Activated naive CD8-positive, alpha-beta T cell treated with anti-CD3 and anti-CD28 coated beads, Interleukin-2, amount 10 ng/mL, durations not matched to agents 7 days and 5 days (primary cell): ENCODE measurements at regions not wholly inside any gene's neighbourhood (a gene's known extent, or its start where the extent isn't known, plus 50 kb on each side); places are given as distances from the start of the nearest gene placed in this dataset.

ENCODE experiments used
- ATAC-seq: fragments of 150-1000 bp; cut with Tn5 transposase; one replicate; pipeline ENCODE4 v1.10.0; 2021; ENCODE audit warnings: low read depth, moderate library complexity
- POLR2A ChIA-PET: fragments of 350-600 bp; sonication (Branson Sonifier 250); formaldehyde crosslinking; loops from one replicate; lab custom pipeline; 2021; ENCODE audit warnings: antibody characterized with exemption; lab: Charles Lee
- DNase-seq: peaks from one replicate; pipeline ENCODE4 v3.0.0; 2021
- H3K27ac Mint-ChIP-seq: one replicate; pipeline ENCODE4 v1.8.0; 2022; ENCODE audit warnings: mild to moderate bottlenecking, mixed read lengths
- H3K27me3 Mint-ChIP-seq: one replicate; pipeline ENCODE4 v1.8.0; 2022; ENCODE audit warnings: mild to moderate bottlenecking, moderate library complexity, mixed read lengths
- H3K36me3 Mint-ChIP-seq: one replicate; pipeline ENCODE4 v1.8.0; 2021; ENCODE audit warnings: mild to moderate bottlenecking, mixed read lengths
- H3K4me1 Mint-ChIP-seq: one replicate; pipeline ENCODE4 v1.8.0; 2021; ENCODE audit warnings: mixed read lengths
- H3K4me3 Mint-ChIP-seq: one replicate; pipeline ENCODE4 v1.8.0; 2022; ENCODE audit warnings: mild to moderate bottlenecking, moderate library complexity, mixed read lengths
- H3K9me3 Mint-ChIP-seq: one replicate; pipeline ENCODE4 v1.8.0; 2021; ENCODE audit warnings: mixed read lengths

- no peaks in the 10 kb centered on the region for H3K27me3 Mint-ChIP-seq
- no peak overlapping the region for H3K27ac Mint-ChIP-seq
- ATAC-seq (no peak), DNase-seq (no peak)
- POLR2A ChIA-PET, result no interaction called here
- H3K4me3 Mint-ChIP-seq, result no peak overlapping the region
- no peaks in the 10 kb centered on the region for H3K36me3 Mint-ChIP-seq
- no peaks in the 10 kb centered on the region for H3K4me1 Mint-ChIP-seq
- H3K9me3 Mint-ChIP-seq, result no peaks in the 10 kb centered on the region
Measured at GRCh38 chr2:18117592-18117991, 239.1 kb downstream of the KCNS3 start.

GRCh38 chr2:18110222-18110621, 231.8 kb downstream of the KCNS3 start:
- Mint-ChIP-seq H3K36me3 (no peaks in the 10 kb centered on the region), H3K9me3 (no peaks in the 10 kb centered on the region), H3K27me3 (peaks cover 2% of the 10 kb centered on the region), H3K4me1 (no peaks in the 10 kb centered on the region), H3K4me3 (no peak overlapping the region), H3K27ac (no peak overlapping the region)
- DNase-seq, result no peak
- no peak for ATAC-seq
- POLR2A ChIA-PET, result no interaction called here

- Mint-ChIP-seq H3K4me1 (no peaks in the 10 kb centered on the region), H3K27me3 (peaks cover 2% of the 10 kb centered on the region), H3K36me3 (no peaks in the 10 kb centered on the region), H3K4me3 (no peak overlapping the region), H3K9me3 (no peaks in the 10 kb centered on the region), H3K27ac (no peak overlapping the region)
- DNase-seq, result no peak
- POLR2A ChIA-PET, result no interaction called here
- no peak for ATAC-seq
Measured at GRCh38 chr2:18106841-18107240, 228.4 kb downstream of the KCNS3 start.

- ATAC-seq, result no peak
- Mint-ChIP-seq H3K27me3 (peaks cover 2% of the 10 kb centered on the region), H3K27ac (no peak overlapping the region), H3K4me3 (no peak overlapping the region), H3K36me3 (no peaks in the 10 kb centered on the region), H3K9me3 (no peaks in the 10 kb centered on the region), H3K4me1 (no peaks in the 10 kb centered on the region)
- POLR2A ChIA-PET, result no interaction called here
- DNase-seq, result no peak
Measured at GRCh38 chr2:18105929-18106328, 227.5 kb downstream of the KCNS3 start.

- Mint-ChIP-seq H3K4me1 (no peaks in the 10 kb centered on the region), H3K4me3 (no peak overlapping the region), H3K36me3 (no peaks in the 10 kb centered on the region), H3K27ac (no peak overlapping the region), H3K9me3 (no peaks in the 10 kb centered on the region), H3K27me3 (peaks cover 2% of the 10 kb centered on the region)
- DNase-seq (no peak), ATAC-seq (no peak)
- POLR2A ChIA-PET, result no interaction called here
Measured at GRCh38 chr2:18104595-18105224, 226.2 kb downstream of the KCNS3 start.

- Mint-ChIP-seq H3K9me3 (no peaks in the 10 kb centered on the region), H3K4me3 (no peak overlapping the region), H3K27ac (no peak overlapping the region)
Measured at GRCh38 chr2:18096836-18097405, 218.5 kb downstream of the KCNS3 start.

GRCh38 chr2:18094277-18094676, 215.8 kb downstream of the KCNS3 start:
- H3K27ac Mint-ChIP-seq, result no peak overlapping the region
- POLR2A ChIA-PET, result no interaction called here
- no peaks in the 10 kb centered on the region for H3K4me1 Mint-ChIP-seq
- ATAC-seq (no peak), DNase-seq (no peak)
- no peaks in the 10 kb centered on the region for H3K36me3 Mint-ChIP-seq
- H3K9me3 Mint-ChIP-seq, result no peaks in the 10 kb centered on the region
- H3K4me3 Mint-ChIP-seq, result no peak overlapping the region
- no peaks in the 10 kb centered on the region for H3K27me3 Mint-ChIP-seq

More at GRCh38 chr2:18096836-18097405, 218.5 kb downstream of the KCNS3 start:
- DNase-seq (no peak), ATAC-seq (no peak)
- no peaks in the 10 kb centered on the region for H3K4me1 Mint-ChIP-seq
- H3K27me3 Mint-ChIP-seq, result no peaks in the 10 kb centered on the region
- POLR2A ChIA-PET, result no interaction called here
- no peaks in the 10 kb centered on the region for H3K36me3 Mint-ChIP-seq

- ATAC-seq (no peak), DNase-seq (no peak)
- POLR2A ChIA-PET, result no interaction called here
- Mint-ChIP-seq H3K4me1 (no peaks in the 10 kb centered on the region), H3K27me3 (no peaks in the 10 kb centered on the region), H3K4me3 (no peak overlapping the region), H3K36me3 (no peaks in the 10 kb centered on the region), H3K9me3 (no peaks in the 10 kb centered on the region), H3K27ac (no peak overlapping the region)
Measured at GRCh38 chr2:18093196-18093595, 214.7 kb downstream of the KCNS3 start.

GRCh38 chr2:18092760-18093159, 214.3 kb downstream of the KCNS3 start:
- POLR2A ChIA-PET, result no interaction called here
- no peak overlapping the region for H3K27ac Mint-ChIP-seq
- no peaks in the 10 kb centered on the region for H3K36me3 Mint-ChIP-seq
- H3K4me1 Mint-ChIP-seq, result no peaks in the 10 kb centered on the region
- DNase-seq (no peak), ATAC-seq (no peak)
- no peaks in the 10 kb centered on the region for H3K27me3 Mint-ChIP-seq
- H3K4me3 Mint-ChIP-seq, result no peak overlapping the region
- no peaks in the 10 kb centered on the region for H3K9me3 Mint-ChIP-seq

- no peak for ATAC-seq
- Mint-ChIP-seq H3K27me3 (no peaks in the 10 kb centered on the region), H3K4me1 (no peaks in the 10 kb centered on the region), H3K36me3 (no peaks in the 10 kb centered on the region), H3K9me3 (no peaks in the 10 kb centered on the region), H3K27ac (no peak overlapping the region), H3K4me3 (no peak overlapping the region)
- POLR2A ChIA-PET, result no interaction called here
- no peak for DNase-seq
Measured at GRCh38 chr2:18085593-18085992, 207.1 kb downstream of the KCNS3 start.

GRCh38 chr2:18084376-18084775, 205.9 kb downstream of the KCNS3 start:
- Mint-ChIP-seq H3K4me3 (no peak overlapping the region), H3K36me3 (no peaks in the 10 kb centered on the region), H3K4me1 (no peaks in the 10 kb centered on the region), H3K27ac (no peak overlapping the region), H3K27me3 (no peaks in the 10 kb centered on the region), H3K9me3 (no peaks in the 10 kb centered on the region)
- no peak for ATAC-seq
- no peak for DNase-seq
- POLR2A ChIA-PET, result no interaction called here

GRCh38 chr2:18083806-18084205, 205.3 kb downstream of the KCNS3 start:
- POLR2A ChIA-PET, result no interaction called here
- no peaks in the 10 kb centered on the region for H3K27me3 Mint-ChIP-seq
- no peak overlapping the region for H3K4me3 Mint-ChIP-seq
- no peaks in the 10 kb centered on the region for H3K36me3 Mint-ChIP-seq
- DNase-seq (no peak), ATAC-seq (no peak)
- no peaks in the 10 kb centered on the region for H3K4me1 Mint-ChIP-seq
- no peak overlapping the region for H3K27ac Mint-ChIP-seq
- H3K9me3 Mint-ChIP-seq, result no peaks in the 10 kb centered on the region

- no peaks in the 10 kb centered on the region for H3K27me3 Mint-ChIP-seq
Measured at GRCh38 chr2:18078216-18078615, 199.7 kb downstream of the KCNS3 start.

GRCh38 chr2:18077704-18078103, 199.2 kb downstream of the KCNS3 start:
- ATAC-seq (peak; percentile 86), DNase-seq (no peak)
- no peaks in the 10 kb centered on the region for H3K36me3 Mint-ChIP-seq
- H3K9me3 Mint-ChIP-seq, result no peaks in the 10 kb centered on the region
- POLR2A ChIA-PET, result no interaction called here
- H3K27me3 Mint-ChIP-seq, result no peaks in the 10 kb centered on the region
- H3K27ac Mint-ChIP-seq, result no peak overlapping the region
- H3K4me3 Mint-ChIP-seq, result no peak overlapping the region
- peaks cover 10% of the 10 kb centered on the region for H3K4me1 Mint-ChIP-seq

More at GRCh38 chr2:18078216-18078615, 199.7 kb downstream of the KCNS3 start:
- no peaks in the 10 kb centered on the region for H3K9me3 Mint-ChIP-seq
- ATAC-seq (no peak), DNase-seq (no peak)
- POLR2A ChIA-PET, result no interaction called here
- H3K4me3 Mint-ChIP-seq, result no peak overlapping the region
- H3K36me3 Mint-ChIP-seq, result no peaks in the 10 kb centered on the region
- H3K27ac Mint-ChIP-seq, result no peak overlapping the region
- peaks cover 10% of the 10 kb centered on the region for H3K4me1 Mint-ChIP-seq
